ENCODE measurements at regions not wholly inside any gene's neighbourhood (a gene's known extent, or its start where the extent isn't known, plus 50 kb on each side); places are given as distances from the start of the nearest gene placed in this dataset.
A peak's percentile ranks its signal among the peaks of the same experiment; 100 is the strongest.

GRCh38 chr20:57805747-57806146 lies 95.9 kb upstream of the PMEPA1 start:
- H3K4me3 Mint-ChIP-seq = no peak overlapping the region
- peaks cover 0 to 4% (median 0%) of the 10 kb centered on the region in 7 donors for H3K9me3 Mint-ChIP-seq
- no peak for ATAC-seq (ENCODE audit: low read depth in 2 of 2)
- DNase-seq = no peak
- peaks cover 5 to 35% (median 34%) of the 10 kb centered on the region in 3 donors for H3K27me3 Mint-ChIP-seq
- peak overlapping the region in 1 of 6 donors; percentile 32 for H3K27ac Mint-ChIP-seq
- no peaks in the 10 kb centered on the region for H3K36me3 Mint-ChIP-seq
- no peaks in the 10 kb centered on the region for H3K4me1 Mint-ChIP-seq

- no peak for DNase-seq
- peaks cover 0 to 4% (median 0%) of the 10 kb centered on the region in 7 donors for H3K9me3 Mint-ChIP-seq
- no peaks in the 10 kb centered on the region for H3K4me1 Mint-ChIP-seq
- H3K27me3 Mint-ChIP-seq = peaks cover 5 to 39% (median 37%) of the 10 kb centered on the region in 3 donors
- no peak overlapping the region for H3K27ac Mint-ChIP-seq
- no peak for ATAC-seq (ENCODE audit: low read depth in 2 of 2)
- no peaks in the 10 kb centered on the region for H3K36me3 Mint-ChIP-seq
- H3K4me3 Mint-ChIP-seq = no peak overlapping the region
Measured at GRCh38 chr20:57804470-57805250, 94.8 kb upstream of the PMEPA1 start.

- Mint-ChIP-seq H3K4me1 (no peaks in the 10 kb centered on the region), H3K27ac (no peak overlapping the region), H3K9me3 (peaks cover 0 to 4% (median 0%) of the 10 kb centered on the region in 7 donors), H3K36me3 (no peaks in the 10 kb centered on the region), H3K4me3 (no peak overlapping the region), H3K27me3 (peaks cover 5 to 46% (median 44%) of the 10 kb centered on the region in 3 donors)
- ATAC-seq (ENCODE audit: low read depth in 2 of 2) = no peak
- DNase-seq = no peak
Measured at GRCh38 chr20:57803508-57804005, 93.7 kb upstream of the PMEPA1 start.

GRCh38 chr20:57802765-57803507 lies 93.1 kb upstream of the PMEPA1 start:
- Mint-ChIP-seq H3K9me3 (peaks cover 0 to 4% (median 0%) of the 10 kb centered on the region in 7 donors), H3K36me3 (no peaks in the 10 kb centered on the region), H3K4me3 (no peak overlapping the region), H3K27me3 (peaks cover 5 to 46% (median 44%) of the 10 kb centered on the region in 3 donors), H3K27ac (no peak overlapping the region), H3K4me1 (no peaks in the 10 kb centered on the region)
- ATAC-seq (ENCODE audit: low read depth in 2 of 2) (no peak), DNase-seq (no peak)

GRCh38 chr20:57801581-57801980 lies 91.8 kb upstream of the PMEPA1 start:
- no peaks in the 10 kb centered on the region for H3K36me3 Mint-ChIP-seq
- peaks cover 4 to 35% (median 33%) of the 10 kb centered on the region in 3 donors for H3K27me3 Mint-ChIP-seq
- no peak overlapping the region for H3K4me3 Mint-ChIP-seq
- ATAC-seq (ENCODE audit: low read depth in 2 of 2) = no peak
- peaks cover 0 to 4% (median 0%) of the 10 kb centered on the region in 7 donors for H3K9me3 Mint-ChIP-seq
- no peaks in the 10 kb centered on the region for H3K4me1 Mint-ChIP-seq
- H3K27ac Mint-ChIP-seq = no peak overlapping the region
- no peak for DNase-seq

- no peak for ATAC-seq (ENCODE audit: low read depth in 2 of 2)
- H3K27ac Mint-ChIP-seq = peak overlapping the region in 1 of 6 donors; percentile 25
Measured at GRCh38 chr20:57800791-57801430, 91.1 kb upstream of the PMEPA1 start.

GRCh38 chr20:57797401-57797800 lies 87.6 kb upstream of the PMEPA1 start:
- Mint-ChIP-seq H3K36me3 (no peaks in the 10 kb centered on the region), H3K27ac (no peak overlapping the region), H3K4me1 (no peaks in the 10 kb centered on the region)

More at GRCh38 chr20:57800791-57801430, 91.1 kb upstream of the PMEPA1 start:
- no peak for DNase-seq
- H3K4me1 Mint-ChIP-seq = no peaks in the 10 kb centered on the region
- H3K27me3 Mint-ChIP-seq = peaks cover 0 to 33% (median 28%) of the 10 kb centered on the region in 3 donors
- peaks cover 0 to 4% (median 0%) of the 10 kb centered on the region in 7 donors for H3K9me3 Mint-ChIP-seq
- no peaks in the 10 kb centered on the region for H3K36me3 Mint-ChIP-seq
- H3K4me3 Mint-ChIP-seq = no peak overlapping the region

GRCh38 chr20:57795977-57796560 lies 86.3 kb upstream of the PMEPA1 start:
- Mint-ChIP-seq H3K9me3 (no peaks in the 10 kb centered on the region), H3K4me1 (peaks cover 0 to 4% (median 0%) of the 10 kb centered on the region in 3 donors), H3K27me3 (peaks cover 0 to 23% (median 18%) of the 10 kb centered on the region in 3 donors), H3K27ac (peak overlapping the region in 3 of 6 donors; percentile 1 to 66 (median 32)), H3K4me3 (peak overlapping the region in 1 of 8 donors; percentile 11), H3K36me3 (no peaks in the 10 kb centered on the region)
- no peak for ATAC-seq (ENCODE audit: low read depth in 2 of 2)
- DNase-seq = no peak

More at GRCh38 chr20:57797401-57797800, 87.6 kb upstream of the PMEPA1 start:
- no peak for ATAC-seq (ENCODE audit: low read depth in 2 of 2)
- H3K4me3 Mint-ChIP-seq = no peak overlapping the region
- no peaks in the 10 kb centered on the region for H3K9me3 Mint-ChIP-seq
- no peak for DNase-seq
- H3K27me3 Mint-ChIP-seq = peaks cover 0 to 18% (median 18%) of the 10 kb centered on the region in 3 donors

- Mint-ChIP-seq H3K27me3 (peaks cover 0 to 23% (median 13%) of the 10 kb centered on the region in 3 donors), H3K27ac (peak overlapping the region in 2 of 6 donors; percentile 24 to 70), H3K9me3 (no peaks in the 10 kb centered on the region), H3K4me3 (no peak overlapping the region), H3K4me1 (peaks cover 0 to 4% (median 0%) of the 10 kb centered on the region in 3 donors), H3K36me3 (no peaks in the 10 kb centered on the region)
- ATAC-seq (ENCODE audit: low read depth in 2 of 2) = no peak
- DNase-seq = no peak
Measured at GRCh38 chr20:57795342-57795697, 85.5 kb upstream of the PMEPA1 start.

GRCh38 chr20:57794600-57795341 lies 85.0 kb upstream of the PMEPA1 start:
- Mint-ChIP-seq H3K4me1 (peaks cover 0 to 4% (median 0%) of the 10 kb centered on the region in 3 donors), H3K27me3 (peaks cover 0 to 22% (median 13%) of the 10 kb centered on the region in 3 donors), H3K9me3 (no peaks in the 10 kb centered on the region), H3K36me3 (no peaks in the 10 kb centered on the region), H3K4me3 (no peak overlapping the region), H3K27ac (peak overlapping the region in 2 of 6 donors; percentile 24 to 69)
- DNase-seq (no peak), ATAC-seq (ENCODE audit: low read depth in 2 of 2) (no peak)

- H3K27ac Mint-ChIP-seq = no peak overlapping the region
- peaks cover 0 to 15% (median 7%) of the 10 kb centered on the region in 3 donors for H3K27me3 Mint-ChIP-seq
- H3K36me3 Mint-ChIP-seq = no peaks in the 10 kb centered on the region
- DNase-seq (no peak), ATAC-seq (ENCODE audit: low read depth in 2 of 2) (no peak)
- peaks cover 0 to 4% (median 0%) of the 10 kb centered on the region in 3 donors for H3K4me1 Mint-ChIP-seq
- no peaks in the 10 kb centered on the region for H3K9me3 Mint-ChIP-seq
- H3K4me3 Mint-ChIP-seq = no peak overlapping the region
Measured at GRCh38 chr20:57794036-57794435, 84.2 kb upstream of the PMEPA1 start.

- H3K27me3 Mint-ChIP-seq = peaks cover 0 to 20% (median 13%) of the 10 kb centered on the region in 3 donors
- no peaks in the 10 kb centered on the region for H3K36me3 Mint-ChIP-seq
- DNase-seq (no peak), ATAC-seq (ENCODE audit: low read depth in 2 of 2) (no peak)
- H3K9me3 Mint-ChIP-seq = no peaks in the 10 kb centered on the region
- H3K27ac Mint-ChIP-seq = no peak overlapping the region
- H3K4me1 Mint-ChIP-seq = peaks cover 0 to 4% (median 0%) of the 10 kb centered on the region in 3 donors
- no peak overlapping the region for H3K4me3 Mint-ChIP-seq
Measured at GRCh38 chr20:57793421-57793820, 83.6 kb upstream of the PMEPA1 start.
